ENCODE measurements at regions not wholly inside any gene's neighbourhood (a gene's known extent, or its start where the extent isn't known, plus 50 kb on each side); places are given as distances from the start of the nearest gene placed in this dataset.

DNA sequence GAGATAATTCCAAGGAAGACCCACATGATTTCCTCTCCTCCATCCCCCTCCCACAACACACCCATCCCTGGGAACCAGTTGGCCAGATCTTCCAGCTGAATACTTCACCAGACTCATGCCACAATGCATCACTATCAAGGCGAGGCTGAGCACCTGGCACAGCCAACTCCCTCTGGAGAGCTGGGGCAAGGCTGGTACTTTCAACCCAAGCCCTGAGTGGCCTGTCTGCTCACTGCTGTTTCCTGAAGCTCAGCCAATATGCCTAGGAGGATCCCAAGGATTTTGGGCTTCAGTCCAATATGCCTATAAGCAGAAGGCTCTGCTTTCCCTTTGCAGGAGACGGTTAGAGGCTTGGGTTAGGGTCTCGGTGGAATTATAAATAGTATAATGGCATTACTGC is 90.9 kb upstream of the NEO1 start:
- H3K4me1 ChIP-seq (ENCODE audit: control insufficient read depth in 1 of 2, insufficient read depth in 2 of 2, low read length in 2 of 2): no peaks in the 10 kb centered on the region
- H3K27ac ChIP-seq (ENCODE audit: low read depth in 1 of 2, low read length in 2 of 2): no peak overlapping the region
- 89% methylated on average over 1 of the region's 3 CpGs for WGBS (ENCODE audit: insufficient coverage)
- no peaks in the 10 kb centered on the region for H3K79me2 ChIP-seq (ENCODE audit: insufficient read depth, low read length)
- no peak overlapping the region for H3K4me2 ChIP-seq (replicated peaks; ENCODE audit: extremely low read depth, low read length, poor library complexity, severe bottlenecking)
- Mint-ChIP-seq H3K36me3 (no peaks in the 10 kb centered on the region), H3K4me3 (no peak overlapping the region), H3K4me1 (no peaks in the 10 kb centered on the region), H3K27me3 (ENCODE audit: low read depth in 3 of 3) (peaks cover 6 to 10% (median 8%) of the 10 kb centered on the region in 3 donors), H3K9me3 (peaks cover 4 to 23% (median 21%) of the 10 kb centered on the region in 7 donors), H3K27ac (no peak overlapping the region)
- no peak overlapping the region for H3K9ac ChIP-seq (ENCODE audit: insufficient read depth, low read length, poor library complexity, severe bottlenecking)
- no peak overlapping the region for H2AFZ ChIP-seq (ENCODE audit: insufficient read depth, low read depth, low read length, poor library complexity, severe bottlenecking)
- no peaks in the 10 kb centered on the region for H3K36me3 ChIP-seq (replicated peaks in 1 of 2; ENCODE audit: control insufficient read depth in 1 of 2, insufficient read depth in 2 of 2, low read length in 2 of 2)
- H3K9me3 ChIP-seq (replicated peaks in 1 of 2; ENCODE audit: control insufficient read depth in 1 of 2, insufficient read depth in 1 of 2, low read length in 2 of 2): peaks cover 0 to 10% of the 10 kb centered on the region in 2 donors
- TF ChIP-seq, protein P1, sequence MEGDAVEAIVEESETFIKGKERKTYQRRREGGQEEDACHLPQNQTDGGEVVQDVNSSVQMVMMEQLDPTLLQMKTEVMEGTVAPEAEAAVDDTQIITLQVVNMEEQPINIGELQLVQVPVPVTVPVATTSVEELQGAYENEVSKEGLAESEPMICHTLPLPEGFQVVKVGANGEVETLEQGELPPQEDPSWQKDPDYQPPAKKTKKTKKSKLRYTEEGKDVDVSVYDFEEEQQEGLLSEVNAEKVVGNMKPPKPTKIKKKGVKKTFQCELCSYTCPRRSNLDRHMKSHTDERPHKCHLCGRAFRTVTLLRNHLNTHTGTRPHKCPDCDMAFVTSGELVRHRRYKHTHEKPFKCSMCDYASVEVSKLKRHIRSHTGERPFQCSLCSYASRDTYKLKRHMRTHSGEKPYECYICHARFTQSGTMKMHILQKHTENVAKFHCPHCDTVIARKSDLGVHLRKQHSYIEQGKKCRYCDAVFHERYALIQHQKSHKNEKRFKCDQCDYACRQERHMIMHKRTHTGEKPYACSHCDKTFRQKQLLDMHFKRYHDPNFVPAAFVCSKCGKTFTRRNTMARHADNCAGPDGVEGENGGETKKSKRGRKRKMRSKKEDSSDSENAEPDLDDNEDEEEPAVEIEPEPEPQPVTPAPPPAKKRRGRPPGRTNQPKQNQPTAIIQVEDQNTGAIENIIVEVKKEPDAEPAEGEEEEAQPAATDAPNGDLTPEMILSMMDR (IDR thresholded peaks at IDR 0.05): no peak
- intact Hi-C loops (cut with micrococcal nuclease): no loop called here
- DNase-seq: no peak
- H3K27me3 ChIP-seq (ENCODE audit: control insufficient read depth in 2 of 2, insufficient read depth in 2 of 2, low read length in 2 of 2): peaks cover 0 to 2% of the 10 kb centered on the region in 2 donors
- H4K20me1 ChIP-seq (ENCODE audit: insufficient read depth, low read length): no peaks in the 10 kb centered on the region
- H3K4me3 ChIP-seq (replicated peaks in 1 of 3; ENCODE audit: low read depth in 2 of 3, low read length in 3 of 3): no peak overlapping the region

DNA sequence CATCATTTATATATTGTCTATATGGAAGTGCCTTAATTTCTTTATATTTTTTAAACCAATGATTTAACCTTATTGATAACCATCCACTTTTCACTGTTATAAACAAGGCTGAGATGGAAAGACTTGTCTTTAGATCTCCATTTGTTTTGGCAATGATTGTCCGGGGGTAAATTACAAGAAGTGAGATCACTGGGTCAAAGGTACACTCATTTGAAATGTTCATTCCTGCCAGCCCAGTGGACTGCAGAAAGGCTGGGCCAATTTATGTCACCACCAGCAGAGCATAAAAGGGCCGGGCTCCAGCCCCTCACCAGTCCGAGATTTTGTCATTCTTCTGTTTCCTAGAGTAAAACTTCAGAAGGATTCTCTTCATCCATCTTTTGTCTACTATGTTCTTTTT is 93.6 kb upstream of the NEO1 start:
- H4K20me1 ChIP-seq (ENCODE audit: insufficient read depth, low read length): no peaks in the 10 kb centered on the region
- no peak overlapping the region for H3K4me3 ChIP-seq (replicated peaks in 1 of 3; ENCODE audit: low read depth in 2 of 3, low read length in 3 of 3)
- no peaks in the 10 kb centered on the region for H3K36me3 ChIP-seq (replicated peaks in 1 of 2; ENCODE audit: control insufficient read depth in 1 of 2, insufficient read depth in 2 of 2, low read length in 2 of 2)
- H3K27me3 Mint-ChIP-seq (ENCODE audit: low read depth in 3 of 3): peaks cover 4 to 10% (median 6%) of the 10 kb centered on the region in 3 donors
- no peak overlapping the region for H2AFZ ChIP-seq (ENCODE audit: insufficient read depth, low read depth, low read length, poor library complexity, severe bottlenecking)
- H3K4me3 Mint-ChIP-seq: no peak overlapping the region
- H3K9ac ChIP-seq (ENCODE audit: insufficient read depth, low read length, poor library complexity, severe bottlenecking): no peak overlapping the region
- no peaks in the 10 kb centered on the region for H3K4me1 ChIP-seq (ENCODE audit: control insufficient read depth in 1 of 2, insufficient read depth in 2 of 2, low read length in 2 of 2)
- H3K4me1 Mint-ChIP-seq: no peaks in the 10 kb centered on the region
- TF ChIP-seq, protein P1 (IDR thresholded peaks at IDR 0.05): no peak
- H3K27ac ChIP-seq (ENCODE audit: low read depth in 1 of 2, low read length in 2 of 2): no peak overlapping the region
- H3K36me3 Mint-ChIP-seq: no peaks in the 10 kb centered on the region
- intact Hi-C loops (cut with micrococcal nuclease): no loop called here
- peaks cover 0 to 2% of the 10 kb centered on the region in 2 donors for H3K27me3 ChIP-seq (ENCODE audit: control insufficient read depth in 2 of 2, insufficient read depth in 2 of 2, low read length in 2 of 2)
- DNase-seq: no peak
- no peak overlapping the region for H3K27ac Mint-ChIP-seq
- H3K4me2 ChIP-seq (replicated peaks; ENCODE audit: extremely low read depth, low read length, poor library complexity, severe bottlenecking): no peak overlapping the region
- 78% methylated on average over 1 of the region's 3 CpGs for WGBS (ENCODE audit: insufficient coverage)
- no peaks in the 10 kb centered on the region for H3K79me2 ChIP-seq (ENCODE audit: insufficient read depth, low read length)
- peaks cover 0 to 10% of the 10 kb centered on the region in 2 donors for H3K9me3 ChIP-seq (replicated peaks in 1 of 2; ENCODE audit: control insufficient read depth in 1 of 2, insufficient read depth in 1 of 2, low read length in 2 of 2)
- peaks cover 2 to 19% (median 13%) of the 10 kb centered on the region in 7 donors for H3K9me3 Mint-ChIP-seq
